ENCODE measurements at regions not wholly inside any gene's neighbourhood (a gene's known extent, or its start where the extent isn't known, plus 50 kb on each side); places are given as distances from the start of the nearest gene placed in this dataset.
"Not testable (repeated sequence)": the region's sequence is repeated elsewhere in the genome, so short reads cannot be mapped to it uniquely, and the experiment has no call there.

DNA sequence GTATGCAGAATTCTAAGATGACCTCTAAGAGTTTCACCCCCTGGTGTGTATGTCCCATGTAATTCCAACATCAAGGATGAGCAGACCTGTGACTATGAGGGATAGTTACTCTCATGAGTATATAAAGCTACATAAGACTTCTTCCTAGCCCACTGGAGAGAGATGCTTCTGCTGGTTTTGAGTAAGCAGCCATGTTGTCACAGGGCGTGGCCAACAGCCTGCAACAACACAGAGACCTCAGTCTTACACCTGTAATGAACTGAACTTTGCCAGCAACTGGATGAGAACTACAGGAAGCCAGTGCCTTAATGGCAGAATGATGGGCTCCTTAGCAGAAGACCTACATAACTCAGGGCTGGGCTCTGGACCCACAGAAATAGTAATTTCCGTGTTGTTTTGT lies 120.9 kb downstream of the GOLGA6L6 start:
- TF ChIP-seq, protein P1, sequence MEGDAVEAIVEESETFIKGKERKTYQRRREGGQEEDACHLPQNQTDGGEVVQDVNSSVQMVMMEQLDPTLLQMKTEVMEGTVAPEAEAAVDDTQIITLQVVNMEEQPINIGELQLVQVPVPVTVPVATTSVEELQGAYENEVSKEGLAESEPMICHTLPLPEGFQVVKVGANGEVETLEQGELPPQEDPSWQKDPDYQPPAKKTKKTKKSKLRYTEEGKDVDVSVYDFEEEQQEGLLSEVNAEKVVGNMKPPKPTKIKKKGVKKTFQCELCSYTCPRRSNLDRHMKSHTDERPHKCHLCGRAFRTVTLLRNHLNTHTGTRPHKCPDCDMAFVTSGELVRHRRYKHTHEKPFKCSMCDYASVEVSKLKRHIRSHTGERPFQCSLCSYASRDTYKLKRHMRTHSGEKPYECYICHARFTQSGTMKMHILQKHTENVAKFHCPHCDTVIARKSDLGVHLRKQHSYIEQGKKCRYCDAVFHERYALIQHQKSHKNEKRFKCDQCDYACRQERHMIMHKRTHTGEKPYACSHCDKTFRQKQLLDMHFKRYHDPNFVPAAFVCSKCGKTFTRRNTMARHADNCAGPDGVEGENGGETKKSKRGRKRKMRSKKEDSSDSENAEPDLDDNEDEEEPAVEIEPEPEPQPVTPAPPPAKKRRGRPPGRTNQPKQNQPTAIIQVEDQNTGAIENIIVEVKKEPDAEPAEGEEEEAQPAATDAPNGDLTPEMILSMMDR (IDR thresholded peaks at IDR 0.05), result not testable (repeated sequence)
- not testable (repeated sequence) for TF ChIP-seq ZFX (IDR thresholded peaks at IDR 0.05; ENCODE audit: borderline replicate concordance)

Data from 22Rv1 (cell line).